ENCODE measurements at regions not wholly inside any gene's neighbourhood (a gene's known extent, or its start where the extent isn't known, plus 50 kb on each side); places are given as distances from the start of the nearest gene placed in this dataset.

DNA sequence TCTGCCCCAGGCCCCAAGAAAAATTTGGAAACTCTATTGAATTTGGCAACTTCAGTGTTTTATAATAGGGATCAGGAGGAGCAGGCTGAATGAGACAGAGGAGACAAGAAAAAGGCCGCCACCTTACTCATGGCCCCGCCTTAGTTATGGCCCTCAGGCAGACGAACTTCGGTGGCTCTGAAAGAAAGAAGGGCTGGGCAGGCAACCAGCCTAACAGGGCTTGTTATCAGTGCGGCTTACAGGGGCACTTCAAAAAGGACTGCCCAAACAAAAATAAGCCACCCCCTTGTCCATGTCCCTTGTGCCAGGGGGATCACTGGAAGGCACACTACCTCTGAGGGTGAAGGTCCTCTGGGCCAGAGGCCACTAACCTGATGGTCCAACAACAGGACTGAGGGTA, 146.3 kb upstream of the ATF7IP start:
- TF ChIP-seq, protein P1, sequence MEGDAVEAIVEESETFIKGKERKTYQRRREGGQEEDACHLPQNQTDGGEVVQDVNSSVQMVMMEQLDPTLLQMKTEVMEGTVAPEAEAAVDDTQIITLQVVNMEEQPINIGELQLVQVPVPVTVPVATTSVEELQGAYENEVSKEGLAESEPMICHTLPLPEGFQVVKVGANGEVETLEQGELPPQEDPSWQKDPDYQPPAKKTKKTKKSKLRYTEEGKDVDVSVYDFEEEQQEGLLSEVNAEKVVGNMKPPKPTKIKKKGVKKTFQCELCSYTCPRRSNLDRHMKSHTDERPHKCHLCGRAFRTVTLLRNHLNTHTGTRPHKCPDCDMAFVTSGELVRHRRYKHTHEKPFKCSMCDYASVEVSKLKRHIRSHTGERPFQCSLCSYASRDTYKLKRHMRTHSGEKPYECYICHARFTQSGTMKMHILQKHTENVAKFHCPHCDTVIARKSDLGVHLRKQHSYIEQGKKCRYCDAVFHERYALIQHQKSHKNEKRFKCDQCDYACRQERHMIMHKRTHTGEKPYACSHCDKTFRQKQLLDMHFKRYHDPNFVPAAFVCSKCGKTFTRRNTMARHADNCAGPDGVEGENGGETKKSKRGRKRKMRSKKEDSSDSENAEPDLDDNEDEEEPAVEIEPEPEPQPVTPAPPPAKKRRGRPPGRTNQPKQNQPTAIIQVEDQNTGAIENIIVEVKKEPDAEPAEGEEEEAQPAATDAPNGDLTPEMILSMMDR (conservative IDR thresholded peaks at IDR 0.05; ENCODE audit: low read depth, low read length), result no peak
- TF ChIP-seq EZH2 (IDR thresholded peaks at IDR 0.05; ENCODE audit: borderline replicate concordance, low read depth, low read length, poor library complexity, severe bottlenecking), result no peak

Data from A673 (cell line).